Fibroblast of lung (primary cell): ENCODE measurements at regions not wholly inside any gene's neighbourhood (a gene's known extent, or its start where the extent isn't known, plus 50 kb on each side); places are given as distances from the start of the nearest gene placed in this dataset.
"Not testable (repeated sequence)": the region's sequence is repeated elsewhere in the genome, so short reads cannot be mapped to it uniquely, and the experiment has no call there.

Source experiments
- DNase-seq, 2 donors: peaks; one replicate each; pipeline versions ENCODE4 v3.0.0 to v3.0.0-alpha.2; 2010; ENCODE audit warnings: low read depth in 2 of 2
- H2AFZ ChIP-seq: 2 replicates; pipeline ENCODE4 v1.5.1; 2012; ENCODE audit warnings: low read length, control low read depth, inconsistent platforms
- H3K27ac ChIP-seq: 2 replicates; pipeline ENCODE4 v1.5.1; 2011; ENCODE audit warnings: low read length, control low read depth; ENCODE audit not compliant: insufficient read depth
- H3K27me3 ChIP-seq: 2 replicates; pipeline ENCODE4 v1.5.1; 2011; ENCODE audit warnings: mild to moderate bottlenecking, low read length; ENCODE audit not compliant: control insufficient read depth, insufficient read depth
- H3K36me3 ChIP-seq: 2 replicates; pipeline ENCODE4 v1.5.1; 2011; ENCODE audit warnings: low read length; ENCODE audit not compliant: control insufficient read depth, insufficient read depth
- H3K4me1 ChIP-seq: 2 replicates; pipeline ENCODE4 v1.5.1; 2011; ENCODE audit warnings: low read length; ENCODE audit not compliant: control insufficient read depth, insufficient read depth; ENCODE audit errors: extremely low read depth
- H3K4me2 ChIP-seq: 2 replicates; pipeline ENCODE4 v1.5.1; 2011; ENCODE audit warnings: low read length, control low read depth; ENCODE audit not compliant: insufficient read depth; ENCODE audit errors: extremely low read depth
- H3K4me3 ChIP-seq, 4 experiments: fragments of 200-600 bp in 1 of 4; sonication (generic) in 1 of 4; replicated peaks in 1 of 4; 2 replicates each; pipeline ENCODE4 v1.5.1; 2011 to 2016; ENCODE audit warnings: low read length in 4 of 4, low read depth in 3 of 4, mild to moderate bottlenecking in 3 of 4, control low read depth in 2 of 4, inconsistent platforms in 1 of 4, mixed read lengths in 1 of 4; ENCODE audit not compliant: insufficient read depth in 1 of 4; ENCODE audit errors: control extremely low read depth in 1 of 4
- H3K79me2 ChIP-seq: 2 replicates; pipeline ENCODE4 v1.5.1; 2012; ENCODE audit warnings: mild to moderate bottlenecking, low read length, inconsistent platforms; ENCODE audit not compliant: control insufficient read depth, insufficient read depth
- H3K9ac ChIP-seq: 2 replicates; pipeline ENCODE4 v1.5.1; 2011; ENCODE audit warnings: mild to moderate bottlenecking, low read length, control low read depth; ENCODE audit not compliant: insufficient read depth
- H3K9me3 ChIP-seq: 2 replicates; pipeline ENCODE4 v1.5.1; 2012; ENCODE audit warnings: low read depth, low read length; ENCODE audit not compliant: control insufficient read depth, insufficient read depth
- H4K20me1 ChIP-seq: 2 replicates; pipeline ENCODE4 v1.5.1; 2011; ENCODE audit warnings: low read length; ENCODE audit not compliant: control insufficient read depth, insufficient read depth; ENCODE audit errors: extremely low read depth
- EZH2 ChIP-seq: IDR thresholded peaks from 2 replicates; pipeline ENCODE4 v1.5.1; 2012; ENCODE audit warnings: low read length, control low read depth, mild to moderate bottlenecking; ENCODE audit errors: missing control alignments
- TF ChIP-seq, protein P1 (sequence below), 2 donors: IDR thresholded peaks in 1 of 2; conservative IDR thresholded peaks in 1 of 2; 1 replicate in 1 of 2; 2 replicates in 1 of 2; pipeline ENCODE4 v1.5.1; 2011 to 2012; ENCODE audit warnings: low read length in 2 of 2, control low read depth in 1 of 2, inconsistent platforms in 1 of 2, low read depth in 1 of 2, mild to moderate bottlenecking in 1 of 2

DNA sequence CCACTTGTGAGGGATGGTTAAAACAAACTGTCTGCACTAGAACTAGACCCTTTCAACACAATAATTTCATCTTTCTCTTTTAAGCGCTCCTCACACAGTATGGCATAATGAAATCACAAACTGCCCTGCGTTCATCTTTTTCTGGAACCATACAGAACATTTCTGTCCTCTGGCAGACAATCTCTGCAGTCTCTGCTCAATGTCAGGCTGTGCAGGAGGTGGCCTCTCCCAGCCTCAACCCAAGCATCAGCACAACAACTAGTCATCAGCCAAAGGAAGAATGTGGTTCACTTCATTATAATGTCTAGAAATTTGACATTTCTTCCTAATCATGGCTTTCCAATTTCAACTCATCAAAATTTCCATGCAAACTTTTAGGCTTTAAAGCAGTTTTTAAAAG lies 125.1 kb upstream of the STARD13 start:
- Histone ChIP-seq H3K27me3 (no peaks in the 10 kb centered on the region), H4K20me1 (no peaks in the 10 kb centered on the region), H3K9me3 (no peaks in the 10 kb centered on the region), H3K36me3 (no peaks in the 10 kb centered on the region), H3K79me2 (no peaks in the 10 kb centered on the region), H3K4me3 (no peak overlapping the region), H3K27ac (no peak overlapping the region), H3K4me2 (no peak overlapping the region), H2AFZ (no peak overlapping the region), H3K9ac (no peak overlapping the region), H3K4me1 (no peaks in the 10 kb centered on the region)
- TF ChIP-seq, protein P1, sequence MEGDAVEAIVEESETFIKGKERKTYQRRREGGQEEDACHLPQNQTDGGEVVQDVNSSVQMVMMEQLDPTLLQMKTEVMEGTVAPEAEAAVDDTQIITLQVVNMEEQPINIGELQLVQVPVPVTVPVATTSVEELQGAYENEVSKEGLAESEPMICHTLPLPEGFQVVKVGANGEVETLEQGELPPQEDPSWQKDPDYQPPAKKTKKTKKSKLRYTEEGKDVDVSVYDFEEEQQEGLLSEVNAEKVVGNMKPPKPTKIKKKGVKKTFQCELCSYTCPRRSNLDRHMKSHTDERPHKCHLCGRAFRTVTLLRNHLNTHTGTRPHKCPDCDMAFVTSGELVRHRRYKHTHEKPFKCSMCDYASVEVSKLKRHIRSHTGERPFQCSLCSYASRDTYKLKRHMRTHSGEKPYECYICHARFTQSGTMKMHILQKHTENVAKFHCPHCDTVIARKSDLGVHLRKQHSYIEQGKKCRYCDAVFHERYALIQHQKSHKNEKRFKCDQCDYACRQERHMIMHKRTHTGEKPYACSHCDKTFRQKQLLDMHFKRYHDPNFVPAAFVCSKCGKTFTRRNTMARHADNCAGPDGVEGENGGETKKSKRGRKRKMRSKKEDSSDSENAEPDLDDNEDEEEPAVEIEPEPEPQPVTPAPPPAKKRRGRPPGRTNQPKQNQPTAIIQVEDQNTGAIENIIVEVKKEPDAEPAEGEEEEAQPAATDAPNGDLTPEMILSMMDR (conservative IDR thresholded peaks at IDR 0.05 in 1 of 2, IDR thresholded peaks at IDR 0.05 in 1 of 2; ENCODE audit: low read depth in 1 of 2, low read length in 2 of 2): no peak
- TF ChIP-seq EZH2: no peak
- DNase-seq: no peak

DNA sequence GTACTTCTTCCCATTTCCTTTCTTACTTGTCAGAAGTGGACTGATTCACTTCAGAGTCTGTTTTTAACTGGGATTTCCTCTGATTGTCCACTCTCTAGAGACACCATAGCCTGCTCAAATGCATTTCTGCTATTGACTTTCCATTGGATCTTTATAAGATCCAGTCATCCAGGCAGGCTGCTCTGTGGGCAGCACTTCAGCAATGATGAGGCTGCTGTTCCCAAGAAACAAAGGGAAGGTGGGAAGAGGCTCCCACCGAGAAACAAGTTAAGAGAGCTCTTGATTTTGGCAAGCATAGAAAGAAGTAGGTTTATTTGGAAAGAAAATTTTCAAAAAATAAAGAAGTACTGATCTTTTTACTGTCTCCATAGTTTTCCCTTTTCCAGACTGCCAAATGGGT lies 125.8 kb upstream of the STARD13 start:
- Histone ChIP-seq H3K27me3 (no peaks in the 10 kb centered on the region), H3K27ac (no peak overlapping the region), H3K36me3 (no peaks in the 10 kb centered on the region), H3K9ac (no peak overlapping the region), H3K4me2 (no peak overlapping the region), H2AFZ (no peak overlapping the region), H3K4me1 (no peaks in the 10 kb centered on the region), H3K9me3 (no peaks in the 10 kb centered on the region), H4K20me1 (no peaks in the 10 kb centered on the region), H3K79me2 (no peaks in the 10 kb centered on the region), H3K4me3 (no peak overlapping the region)
- no peak for TF ChIP-seq EZH2
- TF ChIP-seq, protein P1 (conservative IDR thresholded peaks at IDR 0.05 in 1 of 2, IDR thresholded peaks at IDR 0.05 in 1 of 2; ENCODE audit: low read depth in 1 of 2, low read length in 2 of 2): no peak
- DNase-seq: no peak

DNA sequence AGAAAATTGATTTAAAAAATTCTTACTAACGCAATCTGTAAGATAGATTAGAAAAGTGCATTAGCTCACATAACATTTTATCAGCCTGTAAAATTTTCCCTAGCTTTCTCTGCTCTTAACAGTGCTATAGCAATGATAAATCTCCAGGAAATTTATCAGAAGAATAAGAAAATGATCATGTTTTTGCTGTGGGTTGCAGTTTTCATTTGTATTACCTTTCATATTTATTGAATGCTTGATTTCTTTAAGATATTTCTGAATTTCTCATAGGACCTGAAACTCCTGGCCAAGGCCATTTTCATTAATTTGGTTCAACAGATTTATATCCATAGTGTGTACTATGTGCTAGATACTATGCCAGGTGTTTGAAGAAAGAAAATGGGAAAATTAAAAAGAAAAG lies 130.3 kb upstream of the STARD13 start:
- Histone ChIP-seq H2AFZ (no peak overlapping the region), H3K27me3 (no peaks in the 10 kb centered on the region), H3K27ac (no peak overlapping the region), H3K79me2 (no peaks in the 10 kb centered on the region), H3K9me3 (no peaks in the 10 kb centered on the region), H3K4me2 (no peak overlapping the region), H3K36me3 (no peaks in the 10 kb centered on the region), H3K4me1 (no peaks in the 10 kb centered on the region), H3K9ac (no peak overlapping the region), H4K20me1 (no peaks in the 10 kb centered on the region), H3K4me3 (no peak overlapping the region)
- DNase-seq: no peak
- TF ChIP-seq EZH2: no peak
- TF ChIP-seq, protein P1 (conservative IDR thresholded peaks at IDR 0.05 in 1 of 2, IDR thresholded peaks at IDR 0.05 in 1 of 2; ENCODE audit: low read depth in 1 of 2, low read length in 2 of 2): no peak

DNA sequence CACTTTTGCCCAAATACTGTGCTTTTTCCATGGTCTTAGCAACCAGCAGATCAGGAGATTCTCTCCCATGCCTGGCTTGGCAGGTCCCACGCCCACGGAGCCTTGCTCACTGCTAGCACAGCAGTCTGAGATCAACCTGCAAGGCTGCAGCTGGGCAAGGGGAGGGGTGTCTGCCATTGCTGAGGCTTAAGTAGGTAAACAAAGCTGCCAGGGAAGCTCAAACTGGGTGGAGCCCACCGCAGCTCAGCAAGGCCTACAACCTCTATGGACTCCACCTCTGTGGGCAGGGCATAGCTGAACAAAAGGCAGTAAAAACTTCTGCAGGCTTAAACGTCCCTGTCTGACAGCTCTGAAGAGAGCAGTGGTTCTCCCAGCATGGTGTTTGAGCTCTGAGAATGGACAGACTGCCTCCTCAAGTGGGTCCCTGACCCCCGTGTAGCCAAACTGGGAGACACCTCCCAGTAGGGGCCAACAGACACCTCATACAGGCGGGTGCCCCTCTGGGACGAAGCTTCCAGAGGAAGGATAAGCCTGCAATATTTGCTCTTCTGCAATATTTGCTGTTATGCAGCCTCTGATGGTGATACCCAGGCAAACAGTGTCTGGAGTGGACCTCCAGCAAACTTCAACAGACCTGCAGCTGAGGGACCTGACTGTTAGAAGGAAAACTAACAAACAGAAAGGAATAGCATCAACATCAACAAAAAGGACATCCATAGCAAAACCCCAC lies 132.8 kb upstream of the STARD13 start:
- not testable (repeated sequence) for H3K4me1 ChIP-seq, H2AFZ ChIP-seq, H3K9ac ChIP-seq, H3K27me3 ChIP-seq, DNase-seq, H3K36me3 ChIP-seq, H3K79me2 ChIP-seq, H3K4me2 ChIP-seq, H3K27ac ChIP-seq, H3K9me3 ChIP-seq, H4K20me1 ChIP-seq, H3K4me3 ChIP-seq

DNA sequence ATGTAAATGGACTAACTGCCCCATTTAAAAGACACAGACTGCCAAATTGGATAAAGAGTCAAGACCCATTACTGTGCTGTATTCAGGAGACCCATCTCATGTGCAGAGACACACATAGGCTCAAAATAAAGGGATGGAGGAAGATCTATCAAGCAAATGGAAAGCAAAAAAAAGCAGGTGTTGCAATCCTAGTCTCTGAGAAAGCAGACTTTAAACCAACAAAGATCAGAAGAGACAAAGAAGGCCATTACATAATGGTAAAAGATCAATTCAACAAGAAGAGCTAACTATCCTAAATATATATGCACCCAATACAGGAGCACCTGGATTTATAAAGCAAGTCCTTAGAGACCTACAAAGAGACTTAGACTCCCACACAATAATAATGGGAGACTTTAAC lies 134.6 kb upstream of the STARD13 start:
- DNase-seq, H3K27ac ChIP-seq, H2AFZ ChIP-seq, H3K4me2 ChIP-seq, H3K79me2 ChIP-seq, H3K27me3 ChIP-seq, H3K9ac ChIP-seq, H4K20me1 ChIP-seq, H3K9me3 ChIP-seq, H3K4me1 ChIP-seq, H3K36me3 ChIP-seq, H3K4me3 ChIP-seq: not testable (repeated sequence)
